HEK293 (cell line): ENCODE measurements at regions not wholly inside any gene's neighbourhood (a gene's known extent, or its start where the extent isn't known, plus 50 kb on each side); places are given as distances from the start of the nearest gene placed in this dataset.

Experiments used
- AEBP2 ChIP-seq: fragments of 450-650 bp; formaldehyde crosslinking; IDR thresholded peaks from 2 replicates; pipeline ENCODE4 v1.5.1; 2016; ENCODE audit warnings: missing biosample characterization, missing genetic modification characterization, borderline replicate concordance
- ATF2 ChIP-seq: fragments of 450-650 bp; formaldehyde crosslinking; IDR thresholded peaks from 2 replicates; pipeline ENCODE4 v1.5.1; 2016; ENCODE audit warnings: missing biosample characterization, missing genetic modification characterization, low read depth
- KLF10 ChIP-seq: fragments of 450-650 bp; IDR thresholded peaks from 2 replicates; pipeline ENCODE4 v1.5.1; 2018; ENCODE audit warnings: missing biosample characterization, mild to moderate bottlenecking, missing genetic modification characterization
- SALL2 ChIP-seq: fragments of 450-650 bp; formaldehyde crosslinking; IDR thresholded peaks from 2 replicates; pipeline ENCODE4 v1.5.0; 2017; ENCODE audit warnings: missing biosample characterization, mild to moderate bottlenecking, missing genetic modification characterization, borderline replicate concordance
- YY2 ChIP-seq: fragments of 450-650 bp; formaldehyde crosslinking; IDR thresholded peaks from 2 replicates; pipeline ENCODE4 v1.5.1; 2016; ENCODE audit warnings: missing biosample characterization, missing genetic modification characterization
- ZFP41 ChIP-seq: fragments of 450-650 bp; formaldehyde crosslinking; IDR thresholded peaks from 2 replicates; pipeline ENCODE4 v1.5.1; 2016; ENCODE audit warnings: missing biosample characterization, missing genetic modification characterization, borderline replicate concordance
- ZNF248 ChIP-seq: fragments of 450-650 bp; formaldehyde crosslinking; IDR thresholded peaks from 2 replicates; pipeline ENCODE4 v1.5.1; 2017; ENCODE audit warnings: missing biosample characterization, missing genetic modification characterization
- ZNF324 ChIP-seq: fragments of 450-650 bp; formaldehyde crosslinking; IDR thresholded peaks from 2 replicates; pipeline ENCODE4 v1.5.1; 2016; ENCODE audit warnings: missing biosample characterization, missing genetic modification characterization
- ZNF398 ChIP-seq: fragments of 450-650 bp; formaldehyde crosslinking; IDR thresholded peaks from 2 replicates; pipeline ENCODE4 v1.5.1; 2017; ENCODE audit warnings: missing biosample characterization, missing genetic modification characterization
- ZNF423 ChIP-seq: fragments of 450-650 bp; formaldehyde crosslinking; IDR thresholded peaks from 2 replicates; pipeline ENCODE4 v1.5.1; 2016; ENCODE audit warnings: missing biosample characterization, missing genetic modification characterization
- ZNF555 ChIP-seq: fragments of 450-650 bp; formaldehyde crosslinking; conservative IDR thresholded peaks from 2 replicates; pipeline ENCODE4 v1.5.1; 2017; ENCODE audit warnings: missing biosample characterization, mild to moderate bottlenecking, missing genetic modification characterization, inconsistent platforms
- ZNF558 ChIP-seq: fragments of 450-650 bp; formaldehyde crosslinking; IDR thresholded peaks from 2 replicates; pipeline ENCODE4 v1.5.1; 2016; ENCODE audit warnings: missing biosample characterization, missing genetic modification characterization
- ZNF626 ChIP-seq: fragments of 450-650 bp; sonication (Bioruptor Pico); formaldehyde crosslinking; IDR thresholded peaks from 2 replicates; pipeline ENCODE4 v1.5.1; 2018; ENCODE audit warnings: missing biosample characterization, missing genetic modification characterization, inconsistent platforms
- ZNF629 ChIP-seq: fragments of 450-650 bp; formaldehyde crosslinking; IDR thresholded peaks from 2 replicates; pipeline ENCODE4 v1.5.1; 2017; ENCODE audit warnings: missing biosample characterization, missing genetic modification characterization
- ZNF670 ChIP-seq: fragments of 450-650 bp; formaldehyde crosslinking; IDR thresholded peaks from 2 replicates; pipeline ENCODE4 v1.5.1; 2016; ENCODE audit warnings: missing biosample characterization, missing genetic modification characterization, low read depth
- ZNF791 ChIP-seq: fragments of 450-650 bp; formaldehyde crosslinking; IDR thresholded peaks from 2 replicates; pipeline ENCODE4 v1.5.1; 2016; ENCODE audit warnings: missing biosample characterization, missing genetic modification characterization
- ZSCAN16 ChIP-seq: fragments of 450-650 bp; formaldehyde crosslinking; IDR thresholded peaks from 2 replicates; pipeline ENCODE4 v1.5.1; 2016; ENCODE audit warnings: missing biosample characterization, missing genetic modification characterization
- ZSCAN23 ChIP-seq: fragments of 450-650 bp; formaldehyde crosslinking; IDR thresholded peaks from 2 replicates; pipeline ENCODE4 v1.5.1; 2016; ENCODE audit warnings: missing biosample characterization, missing genetic modification characterization
- TF ChIP-seq, protein P1 (sequence below): fragments of 450-650 bp; formaldehyde crosslinking; IDR thresholded peaks from 2 replicates; pipeline ENCODE4 v1.5.1; 2016; ENCODE audit warnings: missing biosample characterization, missing genetic modification characterization
- TF ChIP-seq, protein P2 (sequence below): fragments of 450-650 bp; formaldehyde crosslinking; IDR thresholded peaks from 2 replicates; pipeline ENCODE4 v1.5.1; 2016; ENCODE audit warnings: missing biosample characterization, missing genetic modification characterization
- TF ChIP-seq, protein P3 (sequence below): fragments of 450-650 bp; IDR thresholded peaks from 2 replicates; pipeline ENCODE4 v1.5.1; 2018; ENCODE audit warnings: missing biosample characterization, missing genetic modification characterization
- TF ChIP-seq, protein P4 (sequence below): fragments of 450-650 bp; formaldehyde crosslinking; IDR thresholded peaks from 2 replicates; pipeline ENCODE4 v1.5.1; 2016; ENCODE audit warnings: missing biosample characterization, missing genetic modification characterization
- TF ChIP-seq, protein P5 (sequence below): fragments of 450-650 bp; formaldehyde crosslinking; IDR thresholded peaks from 2 replicates; pipeline ENCODE4 v1.5.1; 2016; ENCODE audit warnings: missing biosample characterization, missing genetic modification characterization

- TF ChIP-seq AEBP2 (no peak), ZNF629 (tag by site-specific recombination) (peak; percentile 93), SALL2 (tag by site-specific recombination) (peak; percentile 99), ZNF324 (no peak), ZNF423 (tag by site-specific recombination) (no peak), KLF10 (tag by site-specific recombination) (no peak), ZNF248 (peak; percentile 51), ZSCAN16 (tag by site-specific recombination) (0 out of 2 replicates have a peak, but pooled peaks have one; percentile 26), ZNF626 (tag by site-specific recombination) (no peak), ZNF558 (tag by site-specific recombination) (no peak), YY2 (tag by site-specific recombination) (peak; percentile 91), ZSCAN23 (tag by site-specific recombination) (peak; percentile 16; the same call in 1 of the 2 replicates), ZNF398 (tag by site-specific recombination) (peak; percentile 48; the same call in 1 of the 2 replicates), ZNF791 (peak; percentile 49; the same call in 1 of the 2 replicates), ZNF555 (tag by site-specific recombination) (no peak; the same call in 1 of the 2 replicates), ZNF670 (tag by site-specific recombination) (no peak; the same call in 1 of the 2 replicates), ZFP41 (tag by site-specific recombination) (0 out of 2 replicates have a peak, but pooled peaks have one; percentile 51), ATF2 (tag by site-specific recombination) (peak; percentile 99)
- TF ChIP-seq, protein P1, sequence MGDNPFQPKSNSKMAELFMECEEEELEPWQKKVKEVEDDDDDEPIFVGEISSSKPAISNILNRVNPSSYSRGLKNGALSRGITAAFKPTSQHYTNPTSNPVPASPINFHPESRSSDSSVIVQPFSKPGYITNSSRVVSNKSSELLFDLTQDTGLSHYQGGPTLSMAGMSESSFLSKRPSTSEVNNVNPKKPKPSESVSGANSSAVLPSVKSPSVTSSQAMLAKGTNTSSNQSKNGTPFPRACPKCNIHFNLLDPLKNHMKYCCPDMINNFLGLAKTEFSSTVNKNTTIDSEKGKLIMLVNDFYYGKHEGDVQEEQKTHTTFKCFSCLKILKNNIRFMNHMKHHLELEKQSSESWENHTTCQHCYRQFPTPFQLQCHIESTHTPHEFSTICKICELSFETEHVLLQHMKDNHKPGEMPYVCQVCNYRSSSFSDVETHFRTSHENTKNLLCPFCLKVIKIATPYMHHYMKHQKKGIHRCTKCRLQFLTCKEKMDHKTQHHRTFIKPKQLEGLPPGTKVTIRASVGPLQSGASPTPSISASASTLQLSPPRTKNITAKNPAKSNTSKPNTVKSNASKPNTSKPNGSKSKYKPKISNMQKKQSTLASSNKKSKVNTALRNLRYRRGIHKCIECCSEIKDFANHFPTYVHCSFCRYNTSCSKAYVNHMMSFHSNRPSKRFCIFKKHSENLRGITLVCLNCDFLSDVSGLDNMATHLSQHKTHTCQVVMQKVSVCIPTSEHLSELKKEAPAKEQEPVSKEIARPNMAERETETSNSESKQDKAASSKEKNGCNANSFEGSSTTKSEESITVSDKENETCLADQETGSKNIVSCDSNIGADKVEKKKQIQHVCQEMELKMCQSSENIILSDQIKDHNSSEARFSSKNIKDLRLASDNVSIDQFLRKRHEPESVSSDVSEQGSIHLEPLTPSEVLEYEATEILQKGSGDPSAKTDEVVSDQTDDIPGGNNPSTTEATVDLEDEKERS (tag by site-specific recombination), result peak; percentile 64; the same call in 1 of the 2 replicates
- TF ChIP-seq, protein P2, sequence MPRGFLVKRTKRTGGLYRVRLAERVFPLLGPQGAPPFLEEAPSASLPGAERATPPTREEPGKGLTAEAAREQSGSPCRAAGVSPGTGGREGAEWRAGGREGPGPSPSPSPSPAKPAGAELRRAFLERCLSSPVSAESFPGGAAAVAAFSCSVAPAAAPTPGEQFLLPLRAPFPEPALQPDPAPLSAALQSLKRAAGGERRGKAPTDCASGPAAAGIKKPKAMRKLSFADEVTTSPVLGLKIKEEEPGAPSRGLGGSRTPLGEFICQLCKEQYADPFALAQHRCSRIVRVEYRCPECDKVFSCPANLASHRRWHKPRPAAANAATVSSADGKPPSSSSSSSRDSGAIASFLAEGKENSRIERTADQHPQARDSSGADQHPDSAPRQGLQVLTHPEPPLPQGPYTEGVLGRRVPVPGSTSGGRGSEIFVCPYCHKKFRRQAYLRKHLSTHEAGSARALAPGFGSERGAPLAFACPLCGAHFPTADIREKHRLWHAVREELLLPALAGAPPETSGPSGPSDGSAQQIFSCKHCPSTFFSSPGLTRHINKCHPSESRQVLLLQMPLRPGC (tag by site-specific recombination), result 0 out of 2 replicates have a peak, but pooled peaks have one; percentile 47
- TF ChIP-seq, protein P3, sequence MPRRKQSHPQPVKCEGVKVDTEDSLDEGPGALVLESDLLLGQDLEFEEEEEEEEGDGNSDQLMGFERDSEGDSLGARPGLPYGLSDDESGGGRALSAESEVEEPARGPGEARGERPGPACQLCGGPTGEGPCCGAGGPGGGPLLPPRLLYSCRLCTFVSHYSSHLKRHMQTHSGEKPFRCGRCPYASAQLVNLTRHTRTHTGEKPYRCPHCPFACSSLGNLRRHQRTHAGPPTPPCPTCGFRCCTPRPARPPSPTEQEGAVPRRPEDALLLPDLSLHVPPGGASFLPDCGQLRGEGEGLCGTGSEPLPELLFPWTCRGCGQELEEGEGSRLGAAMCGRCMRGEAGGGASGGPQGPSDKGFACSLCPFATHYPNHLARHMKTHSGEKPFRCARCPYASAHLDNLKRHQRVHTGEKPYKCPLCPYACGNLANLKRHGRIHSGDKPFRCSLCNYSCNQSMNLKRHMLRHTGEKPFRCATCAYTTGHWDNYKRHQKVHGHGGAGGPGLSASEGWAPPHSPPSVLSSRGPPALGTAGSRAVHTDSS (tag by site-specific recombination), result peak; percentile 71
- TF ChIP-seq, protein P4, sequence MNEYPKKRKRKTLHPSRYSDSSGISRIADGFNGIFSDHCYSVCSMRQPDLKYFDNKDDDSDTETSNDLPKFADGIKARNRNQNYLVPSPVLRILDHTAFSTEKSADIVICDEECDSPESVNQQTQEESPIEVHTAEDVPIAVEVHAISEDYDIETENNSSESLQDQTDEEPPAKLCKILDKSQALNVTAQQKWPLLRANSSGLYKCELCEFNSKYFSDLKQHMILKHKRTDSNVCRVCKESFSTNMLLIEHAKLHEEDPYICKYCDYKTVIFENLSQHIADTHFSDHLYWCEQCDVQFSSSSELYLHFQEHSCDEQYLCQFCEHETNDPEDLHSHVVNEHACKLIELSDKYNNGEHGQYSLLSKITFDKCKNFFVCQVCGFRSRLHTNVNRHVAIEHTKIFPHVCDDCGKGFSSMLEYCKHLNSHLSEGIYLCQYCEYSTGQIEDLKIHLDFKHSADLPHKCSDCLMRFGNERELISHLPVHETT (tag by site-specific recombination), result no peak
- TF ChIP-seq, protein P5, sequence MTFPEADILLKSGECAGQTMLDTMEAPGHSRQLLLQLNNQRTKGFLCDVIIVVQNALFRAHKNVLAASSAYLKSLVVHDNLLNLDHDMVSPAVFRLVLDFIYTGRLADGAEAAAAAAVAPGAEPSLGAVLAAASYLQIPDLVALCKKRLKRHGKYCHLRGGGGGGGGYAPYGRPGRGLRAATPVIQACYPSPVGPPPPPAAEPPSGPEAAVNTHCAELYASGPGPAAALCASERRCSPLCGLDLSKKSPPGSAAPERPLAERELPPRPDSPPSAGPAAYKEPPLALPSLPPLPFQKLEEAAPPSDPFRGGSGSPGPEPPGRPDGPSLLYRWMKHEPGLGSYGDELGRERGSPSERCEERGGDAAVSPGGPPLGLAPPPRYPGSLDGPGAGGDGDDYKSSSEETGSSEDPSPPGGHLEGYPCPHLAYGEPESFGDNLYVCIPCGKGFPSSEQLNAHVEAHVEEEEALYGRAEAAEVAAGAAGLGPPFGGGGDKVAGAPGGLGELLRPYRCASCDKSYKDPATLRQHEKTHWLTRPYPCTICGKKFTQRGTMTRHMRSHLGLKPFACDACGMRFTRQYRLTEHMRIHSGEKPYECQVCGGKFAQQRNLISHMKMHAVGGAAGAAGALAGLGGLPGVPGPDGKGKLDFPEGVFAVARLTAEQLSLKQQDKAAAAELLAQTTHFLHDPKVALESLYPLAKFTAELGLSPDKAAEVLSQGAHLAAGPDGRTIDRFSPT (tag by site-specific recombination), result no peak
These were observed 613.4 kb downstream of the AACS start (continued) for GRCh38 chr12:125678589-125678993.
